Keratinocyte (primary cell): ENCODE measurements at regions not wholly inside any gene's neighbourhood (a gene's known extent, or its start where the extent isn't known, plus 50 kb on each side); places are given as distances from the start of the nearest gene placed in this dataset.

Source experiments
- CTCF ChIP-seq, 3 experiments: IDR thresholded peaks in 1 of 3; conservative IDR thresholded peaks in 1 of 3; optimal IDR thresholded peaks in 1 of 3; 2 replicates in 2 of 3; 3 replicates in 1 of 3; pipeline versions ENCODE3 to v1.5.1; 2011; ENCODE audit warnings: low read length in 3 of 3, mild to moderate bottlenecking in 3 of 3, moderate library complexity in 2 of 3, control low read depth in 1 of 3, inconsistent platforms in 1 of 3; ENCODE audit not compliant: insufficient read depth in 2 of 3; ENCODE audit errors: extremely low read depth in 1 of 3
- EZH2 ChIP-seq: IDR thresholded peaks from one replicate; pipeline ENCODE4 v1.6.1; 2012; ENCODE audit warnings: inconsistent platforms, mild to moderate bottlenecking, low read length, moderate library complexity

- no peak for TF ChIP-seq EZH2
- no peak for TF ChIP-seq CTCF (optimal IDR thresholded peaks at IDR 0.05 in 1 of 3, IDR thresholded peaks at IDR 0.05 in 1 of 3, conservative IDR thresholded peaks at IDR 0.05 in 1 of 3; ENCODE audit: extremely low read depth in 1 of 3, insufficient read depth in 2 of 3, low read length in 3 of 3)
These were observed 82.0 kb upstream of the LRIG1 start for GRCh38 chr3:66582721-66583423.
